ENCODE measurements at regions not wholly inside any gene's neighbourhood (a gene's known extent, or its start where the extent isn't known, plus 50 kb on each side); places are given as distances from the start of the nearest gene placed in this dataset.

DNA sequence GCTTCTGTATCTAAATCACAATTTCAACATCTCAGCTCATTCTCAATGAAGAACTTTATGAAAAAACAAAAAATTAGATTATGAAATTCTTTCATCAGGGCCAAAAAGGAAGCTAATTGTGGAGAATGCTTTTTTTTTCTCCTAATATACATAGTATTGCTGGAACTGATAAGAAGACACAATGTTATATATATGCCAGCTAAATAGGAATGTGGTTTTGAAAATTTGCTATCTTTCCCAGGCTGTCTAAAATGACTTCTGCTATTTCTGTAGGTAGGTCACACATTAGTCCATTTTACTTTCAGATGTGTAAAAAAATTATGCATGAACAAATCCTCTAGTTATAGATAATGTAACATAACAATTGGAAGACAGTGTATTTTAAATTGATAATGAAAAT lies 732.9 kb downstream of the RWDD3 start:
- TF ChIP-seq, protein P1, sequence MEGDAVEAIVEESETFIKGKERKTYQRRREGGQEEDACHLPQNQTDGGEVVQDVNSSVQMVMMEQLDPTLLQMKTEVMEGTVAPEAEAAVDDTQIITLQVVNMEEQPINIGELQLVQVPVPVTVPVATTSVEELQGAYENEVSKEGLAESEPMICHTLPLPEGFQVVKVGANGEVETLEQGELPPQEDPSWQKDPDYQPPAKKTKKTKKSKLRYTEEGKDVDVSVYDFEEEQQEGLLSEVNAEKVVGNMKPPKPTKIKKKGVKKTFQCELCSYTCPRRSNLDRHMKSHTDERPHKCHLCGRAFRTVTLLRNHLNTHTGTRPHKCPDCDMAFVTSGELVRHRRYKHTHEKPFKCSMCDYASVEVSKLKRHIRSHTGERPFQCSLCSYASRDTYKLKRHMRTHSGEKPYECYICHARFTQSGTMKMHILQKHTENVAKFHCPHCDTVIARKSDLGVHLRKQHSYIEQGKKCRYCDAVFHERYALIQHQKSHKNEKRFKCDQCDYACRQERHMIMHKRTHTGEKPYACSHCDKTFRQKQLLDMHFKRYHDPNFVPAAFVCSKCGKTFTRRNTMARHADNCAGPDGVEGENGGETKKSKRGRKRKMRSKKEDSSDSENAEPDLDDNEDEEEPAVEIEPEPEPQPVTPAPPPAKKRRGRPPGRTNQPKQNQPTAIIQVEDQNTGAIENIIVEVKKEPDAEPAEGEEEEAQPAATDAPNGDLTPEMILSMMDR (IDR thresholded peaks at IDR 0.05), result no peak
- no peak for TF ChIP-seq ZFX (IDR thresholded peaks at IDR 0.05; ENCODE audit: borderline replicate concordance)
